ENCODE measurements at regions not wholly inside any gene's neighbourhood (a gene's known extent, or its start where the extent isn't known, plus 50 kb on each side); places are given as distances from the start of the nearest gene placed in this dataset.
A peak's percentile ranks its signal among the peaks of the same experiment; 100 is the strongest.

- no peak for DNase-seq (ENCODE audit: low spot score, unreplicated experiment)
- Mint-ChIP-seq H3K27ac (no peak overlapping the region), H3K36me3 (ENCODE audit: insufficient read depth) (no peaks in the 10 kb centered on the region), H3K27me3 (peaks cover 21% of the 10 kb centered on the region), H3K9me3 (ENCODE audit: low read depth) (no peaks in the 10 kb centered on the region), H3K4me1 (ENCODE audit: low read depth) (peaks cover 11% of the 10 kb centered on the region), H3K4me3 (ENCODE audit: low read depth) (no peak overlapping the region)
- TF ChIP-seq CTCF (IDR thresholded peaks at IDR 0.05; ENCODE audit: unreplicated experiment) = no peak
These were observed 184.7 kb downstream of the PLPP4 start for GRCh38 chr10:120641695-120642094.

- H3K4me1 Mint-ChIP-seq (ENCODE audit: low read depth) = peaks cover 11% of the 10 kb centered on the region
- TF ChIP-seq CTCF (IDR thresholded peaks at IDR 0.05; ENCODE audit: unreplicated experiment) = no peak
- H3K4me3 Mint-ChIP-seq (ENCODE audit: low read depth) = no peak overlapping the region
- H3K27me3 Mint-ChIP-seq = peaks cover 18% of the 10 kb centered on the region
- no peaks in the 10 kb centered on the region for H3K9me3 Mint-ChIP-seq (ENCODE audit: low read depth)
- no peaks in the 10 kb centered on the region for H3K36me3 Mint-ChIP-seq (ENCODE audit: insufficient read depth)
- no peak overlapping the region for H3K27ac Mint-ChIP-seq
- DNase-seq (ENCODE audit: low spot score, unreplicated experiment) = no peak
These were observed 186.3 kb downstream of the PLPP4 start for GRCh38 chr10:120643351-120643750.

GRCh38 chr10:120644556-120645410 lies 187.8 kb downstream of the PLPP4 start:
- no peak for TF ChIP-seq CTCF (IDR thresholded peaks at IDR 0.05; ENCODE audit: unreplicated experiment)
- peaks cover 11% of the 10 kb centered on the region for H3K4me1 Mint-ChIP-seq (ENCODE audit: low read depth)
- no peaks in the 10 kb centered on the region for H3K36me3 Mint-ChIP-seq (ENCODE audit: insufficient read depth)
- no peaks in the 10 kb centered on the region for H3K9me3 Mint-ChIP-seq (ENCODE audit: low read depth)
- no peak overlapping the region for H3K4me3 Mint-ChIP-seq (ENCODE audit: low read depth)
- DNase-seq (ENCODE audit: low spot score, unreplicated experiment) = no peak
- no peak overlapping the region for H3K27ac Mint-ChIP-seq
- peaks cover 18% of the 10 kb centered on the region for H3K27me3 Mint-ChIP-seq

GRCh38 chr10:120646159-120646732 lies 189.2 kb downstream of the PLPP4 start:
- Mint-ChIP-seq H3K36me3 (ENCODE audit: insufficient read depth) (no peaks in the 10 kb centered on the region), H3K9me3 (ENCODE audit: low read depth) (no peaks in the 10 kb centered on the region), H3K27me3 (peaks cover 10% of the 10 kb centered on the region), H3K27ac (no peak overlapping the region), H3K4me3 (ENCODE audit: low read depth) (no peak overlapping the region), H3K4me1 (ENCODE audit: low read depth) (peaks cover 11% of the 10 kb centered on the region)
- DNase-seq (ENCODE audit: low spot score, unreplicated experiment) = no peak
- TF ChIP-seq CTCF (IDR thresholded peaks at IDR 0.05; ENCODE audit: unreplicated experiment) = no peak

GRCh38 chr10:120646738-120647456 lies 189.9 kb downstream of the PLPP4 start:
- Mint-ChIP-seq H3K36me3 (ENCODE audit: insufficient read depth) (no peaks in the 10 kb centered on the region), H3K4me3 (ENCODE audit: low read depth) (no peak overlapping the region), H3K9me3 (ENCODE audit: low read depth) (no peaks in the 10 kb centered on the region), H3K27ac (no peak overlapping the region), H3K27me3 (peaks cover 7% of the 10 kb centered on the region), H3K4me1 (ENCODE audit: low read depth) (peaks cover 11% of the 10 kb centered on the region)
- no peak for DNase-seq (ENCODE audit: low spot score, unreplicated experiment)
- peak; percentile 33 for TF ChIP-seq CTCF (IDR thresholded peaks at IDR 0.05; ENCODE audit: unreplicated experiment)

Measured in progenitor cell of endocrine pancreas (in vitro differentiated cells).